Adipocyte (in vitro differentiated cells): ENCODE measurements at regions not wholly inside any gene's neighbourhood (a gene's known extent, or its start where the extent isn't known, plus 50 kb on each side); places are given as distances from the start of the nearest gene placed in this dataset.

Experiments used
- DNase-seq: peaks from one replicate; pipeline ENCODE4 v3.0.0-alpha.2; 2015; ENCODE audit warnings: low read depth
- H3K27me3 ChIP-seq: replicated peaks from 2 replicates; pipeline ENCODE4 v1.7.0; 2013; ENCODE audit warnings: mild to moderate bottlenecking, low read length, moderate library complexity; ENCODE audit not compliant: control insufficient read depth, insufficient read depth
- H3K36me3 ChIP-seq: 2 replicates; pipeline ENCODE4 v1.7.0; 2013; ENCODE audit warnings: low read length, mild to moderate bottlenecking, moderate library complexity; ENCODE audit not compliant: control insufficient read depth, insufficient read depth, severe bottlenecking
- H3K4me1 ChIP-seq: 2 replicates; pipeline ENCODE4 v1.7.0; 2013; ENCODE audit warnings: mild to moderate bottlenecking, low read length, moderate library complexity; ENCODE audit not compliant: control insufficient read depth, insufficient read depth
- H3K4me3 ChIP-seq: 2 replicates; pipeline ENCODE4 v1.7.0; 2013; ENCODE audit warnings: mild to moderate bottlenecking, low read length, moderate library complexity
- H3K9ac ChIP-seq: 2 replicates; pipeline ENCODE4 v1.7.0; 2013; ENCODE audit warnings: mild to moderate bottlenecking, low read length, moderate library complexity
- H3K9me3 ChIP-seq: 2 replicates; pipeline ENCODE4 v1.7.0; 2013; ENCODE audit warnings: mild to moderate bottlenecking, low read length, moderate library complexity; ENCODE audit not compliant: control insufficient read depth

- H3K27me3 ChIP-seq: no peaks in the 10 kb centered on the region
- no peaks in the 10 kb centered on the region for H3K36me3 ChIP-seq
- H3K9ac ChIP-seq: no peak overlapping the region
- H3K4me3 ChIP-seq: no peak overlapping the region
- H3K9me3 ChIP-seq: peaks cover 33% of the 10 kb centered on the region
- no peak for DNase-seq
- peaks cover 3% of the 10 kb centered on the region for H3K4me1 ChIP-seq
These were observed 200.6 kb downstream of the PTBP2 start for GRCh38 chr1:96922181-96922580.

DNA sequence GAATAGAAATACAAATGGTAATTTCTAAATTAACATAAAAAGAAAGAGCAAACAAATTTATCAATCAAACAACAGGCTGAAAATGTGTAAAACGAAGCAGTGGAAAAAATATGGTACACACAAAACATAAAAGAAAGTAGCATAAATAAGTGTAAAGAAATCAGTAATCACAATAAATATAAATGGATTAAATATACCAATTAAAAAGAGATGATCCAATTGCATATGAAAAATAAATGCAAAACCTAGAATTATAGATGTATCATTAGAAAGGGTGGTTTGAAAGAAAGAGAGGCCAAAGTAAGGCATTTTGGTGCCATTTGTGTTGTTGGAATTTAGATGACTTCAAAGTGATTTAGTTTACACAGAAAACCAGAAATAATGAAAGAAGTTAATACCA lies 202.2 kb downstream of the PTBP2 start:
- H3K4me3 ChIP-seq: no peak overlapping the region
- DNase-seq: no peak
- H3K4me1 ChIP-seq: no peaks in the 10 kb centered on the region
- H3K9me3 ChIP-seq: peaks cover 33% of the 10 kb centered on the region
- no peaks in the 10 kb centered on the region for H3K27me3 ChIP-seq
- no peak overlapping the region for H3K9ac ChIP-seq
- no peaks in the 10 kb centered on the region for H3K36me3 ChIP-seq

DNA sequence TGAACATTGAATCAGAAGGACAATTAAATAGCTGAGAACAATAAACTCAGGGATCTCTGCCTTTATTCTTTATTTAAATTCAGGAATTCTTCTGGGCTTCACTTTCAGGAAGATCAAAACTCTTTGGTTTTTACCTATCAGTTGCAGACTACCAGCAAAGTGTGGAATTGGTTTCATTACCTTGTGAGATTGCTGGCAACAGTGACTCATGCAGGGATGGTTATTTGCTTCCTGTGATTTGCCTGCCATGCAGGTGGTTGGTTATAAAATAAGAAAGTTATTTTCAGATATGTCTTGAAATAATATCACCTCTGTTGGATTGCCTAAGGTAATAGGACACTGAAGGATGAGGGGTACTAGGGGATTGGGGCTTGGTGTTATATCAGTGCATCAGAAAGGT lies 204.6 kb downstream of the PTBP2 start:
- peaks cover 33% of the 10 kb centered on the region for H3K9me3 ChIP-seq
- H3K4me3 ChIP-seq: no peak overlapping the region
- DNase-seq: no peak
- no peaks in the 10 kb centered on the region for H3K36me3 ChIP-seq
- H3K27me3 ChIP-seq: no peaks in the 10 kb centered on the region
- no peaks in the 10 kb centered on the region for H3K4me1 ChIP-seq
- no peak overlapping the region for H3K9ac ChIP-seq

DNA sequence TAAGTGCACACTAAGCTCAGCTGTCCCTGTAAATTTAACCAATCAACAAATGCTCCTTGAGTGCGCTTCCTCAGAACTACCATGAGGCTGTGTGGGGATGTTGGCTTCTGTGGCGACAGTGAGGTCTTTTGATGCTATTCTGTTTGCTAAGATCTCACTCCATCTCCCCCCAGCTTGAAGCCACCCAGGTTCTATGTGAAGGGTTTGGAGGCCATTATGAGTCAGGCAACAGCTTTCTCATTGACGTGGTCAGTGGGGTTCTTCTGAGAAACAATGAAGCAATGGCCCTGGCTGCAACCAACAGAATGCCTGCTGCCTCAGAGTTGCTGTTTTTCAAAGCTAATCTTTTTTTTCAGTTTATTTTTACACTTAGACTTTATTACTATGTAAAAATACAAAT lies 205.5 kb downstream of the PTBP2 start:
- no peaks in the 10 kb centered on the region for H3K27me3 ChIP-seq
- H3K4me3 ChIP-seq: no peak overlapping the region
- DNase-seq: no peak
- no peaks in the 10 kb centered on the region for H3K4me1 ChIP-seq
- peaks cover 33% of the 10 kb centered on the region for H3K9me3 ChIP-seq
- no peaks in the 10 kb centered on the region for H3K36me3 ChIP-seq
- no peak overlapping the region for H3K9ac ChIP-seq

DNA sequence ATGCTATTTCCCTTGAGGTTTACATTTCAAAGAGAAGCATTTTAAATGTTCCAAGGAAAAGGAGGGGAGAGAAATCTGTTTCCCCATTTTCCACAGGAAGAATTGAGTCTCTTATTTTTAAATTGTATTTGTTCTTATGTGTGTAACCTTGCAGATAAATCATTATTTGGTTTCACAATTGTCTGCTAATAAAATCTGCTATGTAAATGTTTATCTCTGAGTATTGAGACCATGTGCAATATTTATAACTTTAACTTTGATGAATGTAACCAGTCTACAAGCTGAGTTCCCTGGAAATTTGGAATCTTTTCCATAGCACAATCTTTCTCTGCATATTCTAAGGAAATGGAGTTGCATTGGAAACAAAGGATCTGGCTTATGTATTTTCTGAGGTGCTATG lies 209.6 kb downstream of the PTBP2 start:
- Histone ChIP-seq H3K9me3 (no peaks in the 10 kb centered on the region), H3K4me1 (no peaks in the 10 kb centered on the region), H3K27me3 (no peaks in the 10 kb centered on the region), H3K36me3 (no peaks in the 10 kb centered on the region), H3K4me3 (no peak overlapping the region), H3K9ac (no peak overlapping the region)
- DNase-seq: no peak

DNA sequence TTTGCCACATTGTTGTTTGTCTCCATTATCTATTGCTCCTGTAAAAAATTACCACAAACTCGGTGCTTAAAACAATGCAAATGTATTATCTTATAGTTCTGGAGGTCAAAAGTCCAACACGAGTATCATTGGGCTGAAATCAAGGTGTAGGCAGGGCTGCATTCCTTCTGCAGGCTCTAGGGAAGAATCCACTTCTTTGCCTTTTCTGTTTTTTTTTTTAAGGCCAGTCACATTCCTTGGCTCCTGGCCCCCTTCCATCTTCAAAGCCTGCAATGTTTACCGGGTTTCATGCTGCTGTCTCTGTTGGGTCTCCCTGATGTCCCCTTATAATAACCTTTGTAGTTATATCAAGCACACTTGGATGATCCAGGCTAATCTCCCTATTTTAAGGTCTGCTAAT lies 212.7 kb downstream of the PTBP2 start:
- Histone ChIP-seq H3K36me3 (no peaks in the 10 kb centered on the region), H3K4me3 (no peak overlapping the region), H3K9me3 (no peaks in the 10 kb centered on the region), H3K27me3 (no peaks in the 10 kb centered on the region), H3K4me1 (no peaks in the 10 kb centered on the region), H3K9ac (no peak overlapping the region)
- DNase-seq: no peak

GRCh38 chr1:96944432-96945092 lies 223.0 kb downstream of the PTBP2 start:
- Histone ChIP-seq H3K4me1 (peaks cover 5% of the 10 kb centered on the region), H3K27me3 (no peaks in the 10 kb centered on the region), H3K9ac (no peak overlapping the region), H3K9me3 (no peaks in the 10 kb centered on the region), H3K4me3 (no peak overlapping the region), H3K36me3 (no peaks in the 10 kb centered on the region)
- DNase-seq: no peak

GRCh38 chr1:96945509-96946084 lies 224.0 kb downstream of the PTBP2 start:
- Histone ChIP-seq H3K36me3 (no peaks in the 10 kb centered on the region), H3K9ac (no peak overlapping the region), H3K4me1 (peaks cover 5% of the 10 kb centered on the region), H3K27me3 (no peaks in the 10 kb centered on the region), H3K4me3 (no peak overlapping the region), H3K9me3 (no peaks in the 10 kb centered on the region)
- DNase-seq: no peak

DNA sequence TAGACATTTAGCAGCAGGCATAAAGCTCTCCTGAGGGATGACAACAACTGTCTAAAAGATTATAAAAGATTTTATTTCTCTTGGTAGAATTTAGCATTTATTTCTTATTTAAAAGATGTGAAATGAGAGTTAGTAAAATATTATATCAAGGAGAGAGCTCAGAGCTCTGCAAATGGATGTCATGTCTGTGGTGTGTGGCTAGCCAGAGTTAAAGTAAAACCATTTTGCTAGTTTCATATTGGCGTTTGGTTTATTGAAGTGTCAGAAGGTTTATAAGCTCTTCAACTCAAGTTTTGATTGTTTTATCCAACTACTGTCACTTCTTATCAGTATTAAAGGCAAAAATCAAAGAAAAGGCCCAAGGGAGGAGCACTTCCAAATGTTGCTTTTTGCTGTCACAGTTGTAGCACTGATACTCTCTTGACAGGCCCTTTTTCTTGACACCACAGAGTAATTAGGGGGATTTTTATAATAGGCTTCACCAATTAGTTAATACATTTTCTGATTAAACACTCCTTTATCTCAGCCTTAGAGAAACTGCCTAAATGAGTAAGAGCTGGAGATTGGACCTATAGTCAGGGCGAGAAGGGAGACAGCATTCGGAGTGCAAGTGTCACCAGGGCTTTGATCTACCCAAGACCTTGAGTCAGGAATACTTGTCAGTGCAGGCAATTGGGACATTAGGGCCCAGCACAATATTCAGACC lies 233.9 kb downstream of the PTBP2 start:
- Histone ChIP-seq H3K36me3 (no peaks in the 10 kb centered on the region), H3K9ac (no peak overlapping the region), H3K27me3 (no peaks in the 10 kb centered on the region), H3K4me3 (no peak overlapping the region), H3K4me1 (no peaks in the 10 kb centered on the region), H3K9me3 (no peaks in the 10 kb centered on the region)
- no peak for DNase-seq

DNA sequence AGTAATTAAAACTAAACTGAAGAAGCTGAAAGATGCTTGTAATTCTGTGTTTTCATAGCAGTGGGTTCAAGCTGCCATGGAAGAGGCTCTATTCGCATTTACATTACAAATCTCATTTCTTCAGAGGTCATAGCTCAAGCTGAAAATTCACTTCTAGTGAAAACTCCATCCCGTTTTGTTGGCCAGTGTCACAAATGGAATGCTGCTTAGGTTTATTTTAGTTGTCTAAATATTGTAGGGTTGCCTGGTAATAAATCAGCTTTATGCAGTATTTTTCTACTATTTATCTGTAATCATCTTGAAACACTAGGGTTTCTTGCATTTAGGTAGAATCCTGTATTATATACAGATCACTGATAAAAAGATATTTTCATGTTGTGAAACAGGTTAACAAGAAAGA lies 240.6 kb downstream of the PTBP2 start:
- H3K4me1 ChIP-seq: peaks cover 13% of the 10 kb centered on the region
- H3K9ac ChIP-seq: no peak overlapping the region
- DNase-seq: no peak
- H3K27me3 ChIP-seq: no peaks in the 10 kb centered on the region
- no peak overlapping the region for H3K4me3 ChIP-seq
- H3K9me3 ChIP-seq: no peaks in the 10 kb centered on the region
- no peaks in the 10 kb centered on the region for H3K36me3 ChIP-seq

DNA sequence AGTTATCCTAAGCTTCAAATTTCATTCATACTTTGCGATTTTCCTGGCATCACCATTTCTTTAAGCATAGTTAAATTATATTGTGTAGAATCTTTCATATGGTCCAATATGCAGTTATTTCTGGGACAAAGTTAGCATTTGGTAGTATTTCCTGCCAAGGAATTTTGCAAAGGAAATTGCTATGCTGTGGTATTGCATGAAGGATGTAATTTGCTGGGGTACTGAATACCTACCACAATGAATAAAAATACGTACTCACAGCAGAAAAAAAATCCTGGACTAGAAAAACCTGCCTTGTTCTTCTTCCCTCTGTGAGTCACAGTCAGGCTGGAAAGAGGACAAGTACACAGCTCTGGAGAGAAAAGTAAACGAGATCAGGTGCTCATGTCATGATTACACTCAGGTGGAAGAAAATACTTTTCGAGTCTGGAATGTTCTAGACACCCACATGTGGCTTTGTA lies 241.2 kb downstream of the PTBP2 start:
- Histone ChIP-seq H3K9me3 (no peaks in the 10 kb centered on the region), H3K9ac (no peak overlapping the region), H3K4me3 (no peak overlapping the region), H3K36me3 (no peaks in the 10 kb centered on the region), H3K4me1 (peaks cover 13% of the 10 kb centered on the region), H3K27me3 (no peaks in the 10 kb centered on the region)
- DNase-seq: peak; percentile 19
